ENCODE measurements at regions not wholly inside any gene's neighbourhood (a gene's known extent, or its start where the extent isn't known, plus 50 kb on each side); places are given as distances from the start of the nearest gene placed in this dataset.

DNA sequence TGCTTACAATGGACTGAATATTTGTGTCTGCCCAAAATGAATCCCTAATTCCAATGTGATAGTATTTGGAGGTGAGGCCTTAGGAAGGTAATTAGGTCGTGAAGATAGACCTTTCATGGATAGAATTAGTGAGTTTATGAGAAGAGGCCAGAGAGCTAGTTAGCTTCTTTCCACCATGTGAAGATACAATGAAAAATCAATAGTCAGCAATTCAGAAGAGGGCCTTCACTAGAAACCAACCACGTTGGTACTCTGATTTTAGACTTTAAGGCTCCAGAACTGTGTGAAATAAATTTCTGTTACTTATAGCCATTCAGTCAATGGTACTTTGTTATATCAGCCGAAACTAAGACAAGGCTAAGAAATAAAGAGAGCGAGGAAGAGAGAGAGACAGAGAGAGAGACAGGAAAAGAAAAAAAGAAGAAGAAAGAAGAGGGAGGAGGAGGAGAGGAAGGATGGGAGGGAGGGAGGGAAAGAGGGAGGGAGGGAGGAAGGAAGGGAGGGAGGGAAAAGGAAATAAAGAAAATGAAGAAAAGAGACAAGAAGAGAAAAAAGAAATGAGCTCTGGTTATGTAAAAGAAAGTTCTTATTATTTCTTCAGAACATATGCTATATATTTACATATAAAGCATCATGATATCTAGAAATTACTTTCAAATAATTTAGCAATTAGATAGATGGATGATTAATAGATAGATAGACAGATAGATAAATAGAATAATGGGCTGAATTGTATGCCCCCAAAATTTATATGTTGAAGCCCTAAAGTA, 1725.3 kb downstream of the EFNA5 start:
- no peaks in the 10 kb centered on the region for H3K4me1 ChIP-seq (ENCODE audit: control insufficient read depth, insufficient read depth, low read length)
- H3K27me3 ChIP-seq (ENCODE audit: control insufficient read depth in 1 of 2, insufficient read depth in 2 of 2, low read length in 2 of 2) = no peaks in the 10 kb centered on the region
- H3K36me3 ChIP-seq (ENCODE audit: control insufficient read depth in 2 of 2, insufficient read depth in 2 of 2, low read length in 2 of 2) = no peaks in the 10 kb centered on the region
- H3K9ac ChIP-seq (ENCODE audit: low read length in 2 of 2) = no peak overlapping the region
- no peak overlapping the region for H3K27ac ChIP-seq (ENCODE audit: low read length)
- H3K4me3 ChIP-seq (ENCODE audit: low read length in 2 of 2) = no peak overlapping the region
- H3K9me3 ChIP-seq (ENCODE audit: control insufficient read depth in 2 of 2, low read length in 2 of 2) = no peaks in the 10 kb centered on the region

DNA sequence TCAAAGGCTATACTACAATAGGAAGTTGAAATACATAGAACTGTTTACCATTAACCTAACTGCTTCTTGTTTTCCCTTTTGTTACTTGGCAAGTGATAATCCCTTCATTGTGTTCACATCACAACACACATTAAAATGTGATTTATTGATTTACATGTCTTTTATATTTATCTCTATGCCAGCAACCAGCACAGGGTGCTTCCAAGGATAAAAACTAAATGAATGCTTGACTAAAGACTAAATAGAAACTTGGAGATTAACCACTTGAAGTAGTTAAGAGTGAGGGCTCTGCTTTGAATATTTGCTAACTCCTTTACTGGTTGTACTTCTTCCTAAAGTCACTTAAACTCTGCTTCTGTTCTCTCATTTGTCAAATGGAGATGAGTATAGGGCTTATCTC, 1730.6 kb downstream of the EFNA5 start:
- H3K4me1 ChIP-seq (ENCODE audit: control insufficient read depth, insufficient read depth, low read length) = no peaks in the 10 kb centered on the region
- no peaks in the 10 kb centered on the region for H3K36me3 ChIP-seq (ENCODE audit: control insufficient read depth in 2 of 2, insufficient read depth in 2 of 2, low read length in 2 of 2)
- peaks cover 0 to 5% of the 10 kb centered on the region in 2 donors for H3K9me3 ChIP-seq (ENCODE audit: control insufficient read depth in 2 of 2, low read length in 2 of 2)
- no peak overlapping the region for H3K27ac ChIP-seq (ENCODE audit: low read length)
- no peaks in the 10 kb centered on the region for H3K27me3 ChIP-seq (ENCODE audit: control insufficient read depth in 1 of 2, insufficient read depth in 2 of 2, low read length in 2 of 2)
- H3K9ac ChIP-seq (ENCODE audit: low read length in 2 of 2) = no peak overlapping the region
- no peak overlapping the region for H3K4me3 ChIP-seq (ENCODE audit: low read length in 2 of 2)

DNA sequence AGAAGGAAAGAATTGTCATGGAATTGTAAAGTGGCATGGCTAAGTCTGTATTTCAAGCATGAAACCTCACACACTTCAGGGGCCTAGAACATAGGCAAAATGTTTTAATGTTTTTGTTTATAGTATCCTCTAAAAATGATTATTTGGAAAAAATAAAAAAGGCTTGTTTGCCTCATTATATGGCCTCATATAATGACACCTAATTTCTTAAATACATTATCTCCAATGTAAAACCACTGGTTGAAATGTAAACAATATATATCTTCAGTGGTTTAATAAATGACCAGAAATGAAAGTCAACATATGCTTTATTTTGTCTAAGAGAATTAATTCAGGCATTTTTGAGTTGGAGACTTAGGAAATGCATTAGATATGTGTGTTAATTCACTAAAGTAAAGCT, 1736.6 kb downstream of the EFNA5 start:
- no peaks in the 10 kb centered on the region for H3K36me3 ChIP-seq (ENCODE audit: control insufficient read depth in 2 of 2, insufficient read depth in 2 of 2, low read length in 2 of 2)

DNA sequence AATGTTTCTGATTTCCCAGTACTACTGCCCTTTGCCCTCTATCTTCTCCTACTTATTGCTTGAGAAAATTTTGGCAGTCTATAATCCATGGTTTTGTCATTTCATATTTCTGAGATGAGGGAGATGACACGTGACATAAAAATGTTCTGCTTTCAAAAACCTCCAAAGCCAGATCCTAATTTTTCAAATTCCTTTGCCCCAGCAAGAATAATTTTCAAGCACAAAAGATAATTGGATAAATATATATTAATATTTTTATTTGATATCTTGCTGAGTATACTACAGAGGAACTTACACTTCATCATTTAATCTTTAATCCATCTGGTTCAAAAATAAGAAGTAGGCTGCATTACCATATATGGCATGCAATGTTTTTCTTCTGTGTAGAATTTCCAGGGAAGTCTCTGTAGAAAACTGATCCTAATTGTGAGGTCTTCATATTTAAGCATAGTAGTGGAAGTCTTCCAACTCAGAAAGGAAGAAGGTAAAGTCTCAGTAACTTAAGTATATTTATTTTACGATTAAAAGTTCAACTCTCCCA, 1738.8 kb downstream of the EFNA5 start:
- Histone ChIP-seq H3K4me3 (ENCODE audit: low read length in 2 of 2) (no peak overlapping the region), H3K9ac (ENCODE audit: low read length in 2 of 2) (no peak overlapping the region), H3K27me3 (ENCODE audit: control insufficient read depth in 1 of 2, insufficient read depth in 2 of 2, low read length in 2 of 2) (no peaks in the 10 kb centered on the region), H3K27ac (ENCODE audit: low read length) (no peak overlapping the region), H3K4me1 (ENCODE audit: control insufficient read depth, insufficient read depth, low read length) (no peaks in the 10 kb centered on the region), H3K9me3 (ENCODE audit: control insufficient read depth in 2 of 2, low read length in 2 of 2) (no peaks in the 10 kb centered on the region), H3K36me3 (ENCODE audit: control insufficient read depth in 2 of 2, insufficient read depth in 2 of 2, low read length in 2 of 2) (no peaks in the 10 kb centered on the region)

More for the DNA sequence above, 1736.6 kb downstream of the EFNA5 start:
- H3K4me3 ChIP-seq (ENCODE audit: low read length in 2 of 2) = no peak overlapping the region
- H3K4me1 ChIP-seq (ENCODE audit: control insufficient read depth, insufficient read depth, low read length) = no peaks in the 10 kb centered on the region
- H3K27me3 ChIP-seq (ENCODE audit: control insufficient read depth in 1 of 2, insufficient read depth in 2 of 2, low read length in 2 of 2) = no peaks in the 10 kb centered on the region
- no peak overlapping the region for H3K27ac ChIP-seq (ENCODE audit: low read length)
- peaks cover 0 to 5% of the 10 kb centered on the region in 2 donors for H3K9me3 ChIP-seq (ENCODE audit: control insufficient read depth in 2 of 2, low read length in 2 of 2)
- no peak overlapping the region for H3K9ac ChIP-seq (ENCODE audit: low read length in 2 of 2)

DNA sequence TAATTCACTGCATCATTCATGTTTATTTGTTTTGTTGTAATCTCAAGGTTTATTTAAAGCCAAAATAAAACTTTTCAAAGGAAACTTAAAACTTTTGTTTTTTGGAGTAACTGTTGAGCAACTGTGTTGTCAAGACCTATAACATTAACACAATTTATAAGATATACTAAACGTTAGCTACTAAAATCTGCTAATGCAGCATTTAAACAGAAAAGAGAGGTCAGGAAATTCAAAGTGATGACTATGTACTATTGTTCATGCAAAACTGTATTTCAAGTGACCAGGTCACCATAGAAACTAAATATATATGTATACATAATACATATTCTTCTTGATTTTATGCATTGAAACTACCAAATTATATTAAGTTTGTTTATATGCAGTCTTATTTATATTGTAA, 1740.9 kb downstream of the EFNA5 start:
- no peak overlapping the region for H3K27ac ChIP-seq (ENCODE audit: low read length)
- no peak overlapping the region for H3K4me3 ChIP-seq (ENCODE audit: low read length in 2 of 2)
- H3K27me3 ChIP-seq (ENCODE audit: control insufficient read depth in 1 of 2, insufficient read depth in 2 of 2, low read length in 2 of 2) = no peaks in the 10 kb centered on the region
- no peaks in the 10 kb centered on the region for H3K9me3 ChIP-seq (ENCODE audit: control insufficient read depth in 2 of 2, low read length in 2 of 2)
- H3K9ac ChIP-seq (ENCODE audit: low read length in 2 of 2) = no peak overlapping the region
- no peaks in the 10 kb centered on the region for H3K36me3 ChIP-seq (ENCODE audit: control insufficient read depth in 2 of 2, insufficient read depth in 2 of 2, low read length in 2 of 2)
- H3K4me1 ChIP-seq (ENCODE audit: control insufficient read depth, insufficient read depth, low read length) = no peaks in the 10 kb centered on the region

DNA sequence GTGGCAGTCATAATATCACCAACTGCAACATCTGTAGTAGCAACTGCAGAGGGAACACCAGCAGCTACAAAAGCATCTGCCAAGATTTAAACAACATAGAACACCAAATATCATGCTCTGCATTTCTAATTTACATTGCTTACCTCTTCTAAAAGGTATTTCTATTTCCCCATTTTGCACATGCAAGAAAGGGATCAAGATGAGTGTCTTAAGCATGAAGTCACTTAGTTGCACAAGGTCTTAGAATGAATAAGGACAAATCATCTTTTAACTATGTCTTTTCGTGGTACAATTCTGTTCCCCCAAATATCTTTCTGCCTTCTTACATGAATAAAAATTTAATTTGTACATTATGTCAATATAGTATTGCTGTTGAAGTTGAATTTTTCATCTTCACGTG, 1746.4 kb downstream of the EFNA5 start:
- Histone ChIP-seq H3K9me3 (ENCODE audit: control insufficient read depth in 2 of 2, low read length in 2 of 2) (no peaks in the 10 kb centered on the region), H3K27me3 (ENCODE audit: control insufficient read depth in 1 of 2, insufficient read depth in 2 of 2, low read length in 2 of 2) (no peaks in the 10 kb centered on the region)

DNA sequence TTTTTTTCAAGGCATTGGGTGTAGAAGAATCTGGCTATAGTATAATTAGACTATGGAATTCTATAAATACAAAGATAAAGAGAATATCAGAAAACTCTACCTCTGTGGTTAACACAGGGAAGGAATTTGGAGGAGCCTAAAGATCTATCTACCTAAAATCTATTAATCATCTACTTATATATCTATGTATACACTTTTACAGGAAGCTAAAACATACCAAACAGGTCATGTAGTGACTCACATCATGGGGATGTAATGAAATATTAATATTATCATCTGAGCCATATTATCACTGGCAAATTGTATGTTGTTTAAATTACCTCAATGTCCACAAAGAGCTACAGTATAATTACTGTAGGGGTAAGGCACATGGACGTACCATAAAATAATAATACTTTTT, 1748.2 kb downstream of the EFNA5 start:
- H3K9me3 ChIP-seq (ENCODE audit: control insufficient read depth in 2 of 2, low read length in 2 of 2) = no peaks in the 10 kb centered on the region
- no peaks in the 10 kb centered on the region for H3K27me3 ChIP-seq (ENCODE audit: control insufficient read depth in 1 of 2, insufficient read depth in 2 of 2, low read length in 2 of 2)
- H3K27ac ChIP-seq (ENCODE audit: low read length) = no peak overlapping the region
- H3K36me3 ChIP-seq (ENCODE audit: control insufficient read depth in 2 of 2, insufficient read depth in 2 of 2, low read length in 2 of 2) = no peaks in the 10 kb centered on the region
- H3K4me1 ChIP-seq (ENCODE audit: control insufficient read depth, insufficient read depth, low read length) = no peaks in the 10 kb centered on the region
- H3K9ac ChIP-seq (ENCODE audit: low read length in 2 of 2) = no peak overlapping the region
- no peak overlapping the region for H3K4me3 ChIP-seq (ENCODE audit: low read length in 2 of 2)

More for the DNA sequence above, 1746.4 kb downstream of the EFNA5 start:
- no peaks in the 10 kb centered on the region for H3K4me1 ChIP-seq (ENCODE audit: control insufficient read depth, insufficient read depth, low read length)
- H3K27ac ChIP-seq (ENCODE audit: low read length) = no peak overlapping the region
- no peak overlapping the region for H3K9ac ChIP-seq (ENCODE audit: low read length in 2 of 2)
- no peaks in the 10 kb centered on the region for H3K36me3 ChIP-seq (ENCODE audit: control insufficient read depth in 2 of 2, insufficient read depth in 2 of 2, low read length in 2 of 2)
- no peak overlapping the region for H3K4me3 ChIP-seq (ENCODE audit: low read length in 2 of 2)

DNA sequence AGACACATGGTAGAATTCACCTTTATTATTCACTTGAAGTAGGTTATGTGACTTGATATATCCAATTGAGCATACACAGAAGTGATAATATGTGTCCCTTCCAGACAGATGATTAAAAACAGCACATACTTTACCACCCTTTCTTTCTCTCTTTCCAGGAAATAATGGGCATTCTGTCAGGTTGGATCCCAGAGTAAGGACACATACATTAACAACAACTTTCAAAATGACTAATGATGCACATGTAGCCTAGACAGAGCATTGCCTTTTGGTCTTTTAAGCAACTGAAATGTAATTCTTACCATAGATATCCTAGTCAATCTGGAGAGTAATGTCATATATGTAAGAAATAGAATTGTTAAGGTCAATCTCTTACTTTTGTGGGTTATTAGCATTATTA, 1748.7 kb downstream of the EFNA5 start:
- Histone ChIP-seq H3K27ac (ENCODE audit: low read length) (no peak overlapping the region), H3K27me3 (ENCODE audit: control insufficient read depth in 1 of 2, insufficient read depth in 2 of 2, low read length in 2 of 2) (no peaks in the 10 kb centered on the region), H3K9ac (ENCODE audit: low read length in 2 of 2) (no peak overlapping the region), H3K4me1 (ENCODE audit: control insufficient read depth, insufficient read depth, low read length) (no peaks in the 10 kb centered on the region), H3K9me3 (ENCODE audit: control insufficient read depth in 2 of 2, low read length in 2 of 2) (no peaks in the 10 kb centered on the region), H3K36me3 (ENCODE audit: control insufficient read depth in 2 of 2, insufficient read depth in 2 of 2, low read length in 2 of 2) (no peaks in the 10 kb centered on the region), H3K4me3 (ENCODE audit: low read length in 2 of 2) (no peak overlapping the region)

DNA sequence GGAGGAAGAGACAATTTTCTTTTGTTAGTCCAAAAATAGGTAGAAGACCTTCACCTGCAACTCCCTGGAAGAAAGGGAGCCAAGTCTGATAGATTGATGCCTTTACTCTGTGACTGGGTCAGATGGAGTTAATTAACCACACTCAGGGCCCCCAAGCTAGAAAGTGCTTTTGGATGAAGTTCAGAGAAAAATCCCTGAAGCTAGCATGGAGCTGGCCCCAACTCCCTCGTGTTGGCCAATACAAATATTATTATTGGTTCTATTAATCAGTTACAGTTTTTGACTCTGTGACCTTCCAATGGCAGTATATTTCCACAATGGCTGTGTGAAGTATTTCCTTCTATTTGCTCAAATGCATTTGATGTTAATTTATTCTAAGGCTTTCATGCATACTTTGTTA, 1753.5 kb downstream of the EFNA5 start:
- no peaks in the 10 kb centered on the region for H3K4me1 ChIP-seq (ENCODE audit: control insufficient read depth, insufficient read depth, low read length)
- no peak overlapping the region for H3K9ac ChIP-seq (ENCODE audit: low read length in 2 of 2)

DNA sequence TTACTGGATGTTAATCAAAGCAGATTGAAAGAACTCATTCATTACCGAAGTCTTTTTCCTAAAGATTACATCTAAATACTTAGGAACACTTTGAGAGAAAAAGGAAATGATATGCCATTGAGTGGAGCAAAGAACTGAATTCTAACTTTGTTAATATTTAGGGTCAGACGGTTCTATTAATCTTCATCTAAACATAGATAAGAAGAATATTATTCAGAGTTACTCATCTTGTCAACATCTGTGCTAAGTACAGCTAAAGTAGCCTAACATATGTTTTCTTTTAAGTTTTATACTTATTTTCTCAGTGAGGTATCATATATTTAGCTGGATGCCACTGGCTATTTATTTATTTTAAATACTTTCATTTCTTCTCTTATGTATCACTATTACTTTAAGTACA, 1763.7 kb downstream of the EFNA5 start:
- Histone ChIP-seq H3K27ac (ENCODE audit: low read length) (no peak overlapping the region), H3K9ac (ENCODE audit: low read length in 2 of 2) (no peak overlapping the region), H3K36me3 (ENCODE audit: control insufficient read depth in 2 of 2, insufficient read depth in 2 of 2, low read length in 2 of 2) (no peaks in the 10 kb centered on the region), H3K9me3 (ENCODE audit: control insufficient read depth in 2 of 2, low read length in 2 of 2) (no peaks in the 10 kb centered on the region), H3K4me3 (ENCODE audit: low read length in 2 of 2) (no peak overlapping the region), H3K4me1 (ENCODE audit: control insufficient read depth, insufficient read depth, low read length) (no peaks in the 10 kb centered on the region), H3K27me3 (ENCODE audit: control insufficient read depth in 1 of 2, insufficient read depth in 2 of 2, low read length in 2 of 2) (no peaks in the 10 kb centered on the region)

More for the DNA sequence above, 1753.5 kb downstream of the EFNA5 start:
- H3K9me3 ChIP-seq (ENCODE audit: control insufficient read depth in 2 of 2, low read length in 2 of 2) = no peaks in the 10 kb centered on the region
- H3K27ac ChIP-seq (ENCODE audit: low read length) = no peak overlapping the region
- H3K27me3 ChIP-seq (ENCODE audit: control insufficient read depth in 1 of 2, insufficient read depth in 2 of 2, low read length in 2 of 2) = no peaks in the 10 kb centered on the region
- no peaks in the 10 kb centered on the region for H3K36me3 ChIP-seq (ENCODE audit: control insufficient read depth in 2 of 2, insufficient read depth in 2 of 2, low read length in 2 of 2)
- H3K4me3 ChIP-seq (ENCODE audit: low read length in 2 of 2) = no peak overlapping the region

DNA sequence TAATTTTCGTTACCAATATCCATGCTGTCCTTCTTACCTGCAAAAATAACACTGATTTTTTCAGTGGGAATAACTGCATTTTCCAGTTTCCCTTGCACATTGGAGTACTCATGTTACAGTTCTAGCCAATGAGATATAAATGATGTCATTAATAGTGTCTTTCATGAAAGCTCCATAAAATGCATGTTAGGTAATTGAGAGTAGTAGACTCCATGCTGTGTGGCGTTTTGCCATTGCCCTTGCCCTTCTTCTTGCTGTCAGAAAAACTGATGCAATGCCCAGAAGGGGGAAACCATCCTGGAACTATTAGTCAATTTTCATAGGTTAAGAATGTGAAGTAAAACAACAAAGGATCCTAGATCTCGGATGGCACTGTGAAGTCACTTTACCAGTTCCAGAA, 1765.3 kb downstream of the EFNA5 start:
- Histone ChIP-seq H3K9me3 (ENCODE audit: control insufficient read depth in 2 of 2, low read length in 2 of 2) (no peaks in the 10 kb centered on the region), H3K27me3 (ENCODE audit: control insufficient read depth in 1 of 2, insufficient read depth in 2 of 2, low read length in 2 of 2) (no peaks in the 10 kb centered on the region), H3K4me3 (ENCODE audit: low read length in 2 of 2) (no peak overlapping the region), H3K9ac (ENCODE audit: low read length in 2 of 2) (no peak overlapping the region), H3K27ac (ENCODE audit: low read length) (no peak overlapping the region), H3K4me1 (ENCODE audit: control insufficient read depth, insufficient read depth, low read length) (no peaks in the 10 kb centered on the region), H3K36me3 (ENCODE audit: control insufficient read depth in 2 of 2, insufficient read depth in 2 of 2, low read length in 2 of 2) (no peaks in the 10 kb centered on the region)
